MG63 (cell line): ENCODE measurements at regions not wholly inside any gene's neighbourhood (a gene's known extent, or its start where the extent isn't known, plus 50 kb on each side); places are given as distances from the start of the nearest gene placed in this dataset.
A peak's percentile ranks its signal among the peaks of the same experiment; 100 is the strongest.

ENCODE experiments used
- DNase-seq: peaks from one replicate; pipeline ENCODE4 v3.0.0-alpha.2; 2020
- H3K27me3 ChIP-seq: fragments of 250-450 bp; sonication (Bioruptor Pico); 2 replicates; pipeline ENCODE4 v1.5.1; 2020; ENCODE audit warnings: mild to moderate bottlenecking, moderate library complexity
- H3K36me3 ChIP-seq: fragments of 250-450 bp; sonication (Bioruptor Pico); 2 replicates; pipeline ENCODE4 v1.5.1; 2020; ENCODE audit warnings: mild to moderate bottlenecking, moderate library complexity
- H3K4me3 ChIP-seq: fragments of 250-450 bp; sonication (Bioruptor Pico); 2 replicates; pipeline ENCODE4 v1.5.1; 2020; ENCODE audit warnings: mild to moderate bottlenecking, moderate library complexity
- H3K9me3 ChIP-seq: fragments of 250-450 bp; sonication (Bioruptor Pico); 2 replicates; pipeline ENCODE4 v1.5.1; 2020; ENCODE audit warnings: mild to moderate bottlenecking, moderate library complexity

GRCh38 chr9:84212982-84213381 lies 127.6 kb downstream of the SLC28A3 start:
- Histone ChIP-seq H3K4me3 (no peak overlapping the region), H3K27me3 (no peaks in the 10 kb centered on the region), H3K36me3 (no peaks in the 10 kb centered on the region), H3K9me3 (no peaks in the 10 kb centered on the region)
- DNase-seq = no peak

GRCh38 chr9:84216151-84216550 lies 124.4 kb downstream of the SLC28A3 start:
- H3K9me3 ChIP-seq = no peaks in the 10 kb centered on the region
- H3K27me3 ChIP-seq = no peaks in the 10 kb centered on the region
- H3K36me3 ChIP-seq = no peaks in the 10 kb centered on the region
- no peak overlapping the region for H3K4me3 ChIP-seq
- peak; percentile 43 for DNase-seq

- H3K27me3 ChIP-seq = no peaks in the 10 kb centered on the region
- no peak overlapping the region for H3K4me3 ChIP-seq
- no peaks in the 10 kb centered on the region for H3K9me3 ChIP-seq
- no peak for DNase-seq
- H3K36me3 ChIP-seq = no peaks in the 10 kb centered on the region
Observed at GRCh38 chr9:84218322-84218721, 122.2 kb downstream of the SLC28A3 start.

- no peak overlapping the region for H3K4me3 ChIP-seq
- H3K9me3 ChIP-seq = no peaks in the 10 kb centered on the region
- H3K36me3 ChIP-seq = no peaks in the 10 kb centered on the region
- DNase-seq = no peak
- H3K27me3 ChIP-seq = no peaks in the 10 kb centered on the region
Observed at GRCh38 chr9:84224246-84224645, 116.3 kb downstream of the SLC28A3 start.
